ENCODE measurements at regions not wholly inside any gene's neighbourhood (a gene's known extent, or its start where the extent isn't known, plus 50 kb on each side); places are given as distances from the start of the nearest gene placed in this dataset.

DNA sequence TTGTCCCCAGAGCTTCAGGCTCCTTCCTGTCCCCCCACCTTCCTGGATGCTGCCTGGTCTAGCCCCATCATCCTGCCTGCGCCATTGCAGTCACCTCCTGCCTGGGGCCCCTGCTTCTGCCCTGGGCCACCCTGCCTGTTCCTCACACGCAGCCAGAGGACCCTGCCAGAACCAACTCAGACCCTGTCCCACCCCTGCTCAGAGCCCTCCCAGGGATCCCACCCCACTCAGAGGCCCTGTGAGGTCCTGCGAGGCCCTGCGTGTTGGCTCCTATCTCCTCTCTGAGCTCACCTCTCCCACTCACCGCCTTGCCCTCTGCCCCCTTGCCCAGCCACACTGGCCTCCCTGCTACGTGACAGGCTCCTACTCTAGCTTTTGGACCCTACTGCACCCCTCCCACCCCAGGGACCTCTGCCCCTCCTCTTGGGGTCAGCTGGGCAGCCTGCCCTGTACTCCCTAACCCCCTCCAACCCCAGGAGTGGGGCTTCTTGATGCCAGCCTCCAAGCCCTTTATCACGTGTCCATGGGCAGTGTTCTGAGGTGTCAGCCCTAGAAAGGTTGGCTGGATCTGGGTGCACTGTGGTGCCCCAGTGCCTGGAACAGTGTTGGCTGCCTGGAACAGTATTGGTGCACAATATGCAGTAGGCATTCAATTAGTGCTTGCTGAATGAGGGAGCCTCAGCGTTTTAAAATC lies 68.3 kb downstream of the CEBPB start:
- DNase-seq (ENCODE audit: low read depth), result no peak

DNA sequence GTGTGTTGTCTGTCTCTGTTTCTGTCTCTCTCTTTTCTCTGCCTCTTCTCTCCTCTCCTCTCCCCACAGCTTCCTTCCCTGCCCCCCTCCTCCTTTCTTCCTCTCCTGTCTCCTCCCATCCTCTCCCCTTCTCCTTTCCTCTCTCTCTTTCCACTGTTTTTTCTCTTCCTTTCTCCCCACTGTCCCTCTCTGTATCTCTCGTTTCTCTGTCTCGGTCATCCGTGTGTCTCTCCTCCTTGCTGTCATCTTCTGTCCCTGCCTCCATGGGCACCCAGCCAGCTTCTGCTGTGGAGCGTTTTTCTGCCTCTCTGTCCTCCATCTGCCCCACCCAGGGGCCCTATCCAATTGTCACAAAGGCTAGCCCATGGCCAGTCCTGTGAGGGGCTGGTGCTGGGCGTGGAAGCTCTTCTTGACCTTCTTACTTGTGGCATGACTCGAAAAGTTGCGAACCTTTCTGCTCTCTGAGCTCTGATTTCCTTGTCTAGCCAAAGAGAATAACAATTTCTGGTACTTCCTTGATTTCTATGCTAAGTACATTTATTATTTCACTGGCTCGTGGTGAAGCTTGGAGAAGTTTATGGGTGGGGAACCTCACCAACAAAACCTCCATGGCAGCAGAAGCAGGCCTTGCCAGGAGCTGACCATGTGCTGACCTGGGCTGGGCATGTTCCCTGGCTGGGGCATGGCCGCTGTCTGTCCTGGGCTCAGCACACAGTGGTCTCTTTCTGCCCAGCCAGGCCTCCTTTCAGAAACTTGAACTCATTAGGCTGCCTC lies 69.3 kb downstream of the CEBPB start:
- no peak for DNase-seq (ENCODE audit: low read depth)

DNA sequence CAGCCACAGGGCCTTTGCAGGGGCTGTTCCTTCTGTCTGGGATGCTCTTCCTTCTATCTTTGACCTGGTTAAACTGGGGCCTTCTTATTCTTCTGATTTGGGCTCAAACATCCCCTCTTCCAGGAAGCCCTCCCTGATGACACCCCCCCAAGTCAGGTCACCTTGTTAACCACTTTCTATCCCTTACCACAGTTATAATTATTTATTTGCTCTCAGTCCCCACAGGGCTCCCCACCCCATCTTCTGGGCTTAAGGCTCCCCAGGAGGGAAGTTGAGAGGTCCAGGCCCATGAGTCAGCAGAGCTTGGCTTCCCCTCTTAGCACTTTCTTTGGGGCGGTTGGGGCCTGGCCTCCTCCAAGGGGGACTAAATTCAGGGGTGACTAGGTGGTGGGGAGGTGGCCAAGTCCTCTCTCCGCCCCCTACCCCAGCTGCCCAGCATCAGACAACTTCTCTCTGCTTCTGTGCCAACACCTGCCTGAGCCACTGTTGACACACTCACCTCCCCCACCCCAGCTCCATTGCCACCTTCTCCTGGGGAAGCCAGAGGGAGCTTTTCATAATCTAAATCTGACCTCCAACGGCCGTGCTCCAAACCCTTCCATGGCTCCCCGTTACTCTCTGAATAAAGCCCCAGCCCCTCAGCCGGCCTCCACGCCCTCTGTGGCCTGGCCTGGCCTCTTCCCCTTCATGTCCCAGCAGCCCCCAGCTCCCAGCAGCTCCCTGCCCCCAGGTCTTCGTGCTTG lies 70.0 kb downstream of the CEBPB start:
- DNase-seq (ENCODE audit: low read depth), result no peak

DNA sequence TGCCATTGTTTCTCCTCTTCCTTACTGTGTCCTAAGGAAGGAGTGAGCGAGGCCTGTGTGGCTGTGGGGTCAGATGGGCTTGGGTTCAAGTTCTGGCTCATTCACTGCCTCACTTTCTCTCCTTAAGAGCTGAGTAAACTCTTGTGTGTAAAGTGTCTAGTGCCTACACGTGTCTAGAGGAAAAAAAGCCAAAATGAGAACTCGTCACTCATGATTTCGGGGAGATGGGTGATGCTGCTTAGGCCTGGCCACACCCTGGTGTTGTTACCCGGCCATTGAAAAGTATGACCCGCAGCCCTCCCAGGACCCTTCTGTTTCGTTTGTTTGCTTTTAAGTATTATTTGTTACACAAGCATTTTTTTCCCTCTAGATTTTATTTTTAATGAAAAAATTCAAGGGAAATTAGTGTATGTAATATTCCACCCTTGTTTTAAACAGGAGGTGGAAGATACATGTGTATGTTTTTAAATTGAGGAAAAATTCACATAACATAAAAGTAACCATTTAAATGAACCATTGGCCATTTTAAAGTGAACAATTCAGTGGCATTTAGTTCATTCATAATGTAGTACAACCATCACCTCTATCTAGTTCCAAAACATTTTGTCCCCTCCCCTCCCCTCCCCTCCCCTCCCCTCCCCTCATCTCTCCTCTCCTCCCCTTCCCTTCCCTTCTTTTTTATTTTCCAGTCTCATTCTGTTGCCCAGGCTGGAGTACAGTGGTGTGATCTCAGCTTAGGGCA lies 71.0 kb downstream of the CEBPB start:
- DNase-seq (ENCODE audit: low read depth), result no peak

DNA sequence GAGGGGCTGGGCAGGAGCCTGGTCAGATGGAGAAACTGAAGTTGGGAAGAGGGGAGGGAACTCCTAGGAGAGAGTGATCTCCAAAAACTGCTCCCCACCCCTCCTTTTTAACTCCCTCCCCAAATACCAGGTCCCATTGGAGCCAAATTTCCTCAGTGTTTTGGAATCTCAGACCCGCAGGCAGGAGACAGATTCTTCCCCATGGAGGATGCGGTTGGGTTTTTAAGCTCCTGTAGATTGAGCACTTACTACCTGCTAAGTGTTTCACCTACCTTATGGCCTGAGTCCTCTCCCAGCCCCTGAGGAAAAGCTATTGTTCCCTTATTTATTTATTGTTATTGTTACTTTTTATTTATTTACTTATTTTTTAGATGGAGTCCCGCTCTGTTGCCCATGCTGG lies 73.2 kb downstream of the CEBPB start:
- DNase-seq (ENCODE audit: low read depth), result no peak

DNA sequence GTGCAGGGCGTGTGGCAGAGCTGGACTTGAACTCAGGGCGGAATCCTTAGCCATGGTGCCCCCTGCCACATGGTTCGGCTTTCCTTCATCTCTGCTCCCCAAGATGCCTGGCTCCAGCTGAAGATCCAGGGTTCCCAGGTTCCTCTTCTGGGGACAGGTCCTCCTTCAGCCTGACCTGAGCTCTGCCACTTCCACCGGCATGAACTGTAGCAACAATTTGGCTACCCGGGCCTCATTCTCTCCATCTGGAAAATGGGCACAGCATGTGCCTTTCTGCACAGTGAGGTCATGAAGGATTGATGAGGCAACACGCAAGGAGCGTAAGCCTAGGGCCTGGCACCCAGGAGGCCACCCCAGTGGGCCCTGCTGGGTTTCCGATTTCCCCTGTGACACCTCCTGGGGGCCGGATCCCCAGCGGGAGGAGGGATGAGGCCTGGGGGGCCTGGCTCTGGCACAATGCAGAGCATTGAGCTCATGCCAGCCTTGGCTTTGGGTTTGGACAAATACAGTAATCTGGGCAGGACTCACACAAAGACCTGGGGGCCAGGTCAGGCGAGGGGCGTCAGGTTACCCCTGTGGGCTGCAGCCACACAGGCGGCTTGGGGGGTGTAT lies 74.0 kb downstream of the CEBPB start:
- no peak for DNase-seq (ENCODE audit: low read depth)

DNA sequence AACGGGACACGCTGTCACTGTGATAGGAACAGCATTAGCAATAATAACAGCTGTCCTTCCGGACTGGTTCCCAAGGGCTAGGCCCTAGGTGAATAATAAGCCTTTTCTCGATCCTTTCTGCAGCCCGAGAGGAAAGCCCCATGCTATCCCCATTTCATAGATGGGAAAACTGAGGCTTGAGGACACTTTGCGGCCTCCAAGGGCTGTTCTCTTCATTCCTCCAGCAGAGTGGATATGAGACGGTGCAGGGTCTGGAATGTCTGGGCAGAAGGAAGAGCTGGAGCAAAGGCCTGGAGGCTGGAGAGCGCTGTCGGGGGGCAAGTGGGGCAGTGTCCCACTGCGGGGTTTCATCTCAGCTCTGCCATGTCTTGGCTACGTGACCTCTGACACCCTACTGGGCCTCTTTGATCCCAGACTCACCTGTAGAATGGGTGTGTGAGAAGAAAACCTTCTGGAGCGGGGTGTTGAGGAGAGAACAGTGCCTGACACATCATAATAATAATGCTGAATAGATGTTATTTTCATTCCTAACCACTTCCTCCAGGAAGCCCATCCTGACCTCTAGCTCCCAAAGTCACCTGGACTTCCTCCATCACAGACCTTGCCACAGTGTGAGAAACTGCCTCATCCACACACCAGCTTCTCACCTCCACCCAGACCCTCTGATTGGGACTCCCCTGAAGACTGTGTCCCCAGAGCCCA lies 74.8 kb downstream of the CEBPB start:
- no peak for DNase-seq (ENCODE audit: low read depth)

DNA sequence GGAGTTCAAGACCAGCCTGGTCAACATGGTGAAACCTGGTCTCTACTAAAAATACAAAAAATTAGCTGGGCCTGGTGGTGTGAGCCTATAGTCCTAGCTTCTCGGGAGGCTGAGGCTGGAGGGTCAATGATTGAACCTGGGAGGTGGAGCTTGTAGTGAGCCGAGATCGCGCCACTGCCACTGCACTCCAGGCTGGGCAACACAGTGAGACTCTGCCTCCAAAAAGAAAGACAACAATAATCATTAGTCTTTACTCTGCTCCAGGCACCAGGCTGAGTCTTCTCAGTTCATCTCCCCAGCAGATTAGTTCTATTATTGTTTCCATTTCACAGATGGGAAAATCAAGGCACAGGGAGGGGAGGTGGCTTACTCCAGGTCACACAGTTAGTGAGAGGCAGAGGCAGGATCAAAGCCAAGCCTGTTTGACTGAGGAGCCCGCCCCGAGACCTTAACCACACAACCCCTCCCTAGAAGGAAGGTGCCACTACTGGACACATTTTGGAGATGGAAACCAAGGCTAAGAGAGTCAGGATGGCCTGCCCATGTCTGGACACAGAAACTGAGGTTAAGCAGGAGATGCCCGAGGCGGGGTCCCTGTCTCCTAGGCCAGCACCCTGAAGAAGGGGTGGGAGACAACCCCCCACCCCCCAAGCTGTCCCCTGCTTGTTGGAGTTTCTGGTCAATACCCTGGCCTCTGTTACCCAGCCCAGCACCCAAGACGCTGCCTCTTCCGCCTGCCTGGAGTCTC lies 75.8 kb downstream of the CEBPB start:
- DNase-seq (ENCODE audit: low read depth), result no peak

DNA sequence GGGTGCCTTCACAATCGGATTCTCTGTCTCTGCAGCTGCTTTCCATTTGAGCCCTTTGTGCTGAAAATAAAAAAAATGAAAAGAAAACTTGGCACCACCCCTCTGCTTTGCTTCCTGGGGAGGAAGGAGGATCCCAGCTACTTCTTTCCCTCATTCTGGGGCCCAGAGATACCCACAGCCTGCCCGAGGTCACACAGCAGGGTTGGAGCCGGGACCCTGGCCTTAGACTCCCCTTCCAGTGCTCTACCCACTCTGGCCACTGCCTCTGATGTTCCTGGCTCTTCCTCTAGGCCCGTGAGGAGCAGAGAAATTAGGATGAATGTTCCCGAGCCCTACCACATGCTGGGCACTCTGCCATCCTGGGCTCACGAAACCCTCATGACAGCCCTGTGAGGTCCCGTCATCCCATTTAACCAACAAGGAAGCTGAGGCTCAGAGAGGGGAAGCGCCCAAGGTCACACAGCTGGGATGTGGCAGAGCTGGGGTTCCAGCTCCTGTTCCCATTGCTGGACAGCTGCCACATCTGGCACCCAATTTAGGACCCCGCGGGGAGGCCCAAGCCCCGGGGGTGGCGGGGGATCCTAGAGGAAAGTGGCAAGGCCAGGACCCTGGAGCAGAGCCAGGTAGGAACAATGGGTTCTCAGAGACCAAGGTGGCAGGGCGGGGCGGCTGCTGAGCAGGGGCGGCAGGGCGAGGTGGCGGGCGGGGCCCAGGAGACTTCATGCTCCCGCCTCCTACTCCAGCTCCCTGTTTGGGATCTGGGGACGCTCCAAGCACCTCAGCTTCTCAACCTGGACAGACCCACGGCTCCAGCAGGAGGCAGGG lies 76.6 kb downstream of the CEBPB start:
- no peak for DNase-seq (ENCODE audit: low read depth)

DNA sequence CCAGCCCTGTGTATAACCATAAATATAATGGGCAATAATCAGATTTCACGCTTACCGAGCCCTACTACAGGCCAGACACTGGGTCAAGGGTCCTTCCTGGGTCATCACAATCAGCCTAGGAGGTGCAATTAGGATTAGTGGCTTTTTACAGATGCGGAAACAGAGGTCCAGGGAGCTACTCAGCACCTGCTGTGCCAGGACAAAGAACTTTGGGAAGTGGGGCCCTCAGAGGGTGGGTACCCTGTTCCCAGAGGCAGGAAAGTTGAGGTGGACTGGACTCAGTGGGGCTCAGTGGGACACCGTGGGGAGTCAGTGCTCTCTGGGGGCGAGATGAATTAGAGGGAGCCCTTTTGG lies 77.2 kb downstream of the CEBPB start:
- no peak for DNase-seq (ENCODE audit: low read depth)

DNA sequence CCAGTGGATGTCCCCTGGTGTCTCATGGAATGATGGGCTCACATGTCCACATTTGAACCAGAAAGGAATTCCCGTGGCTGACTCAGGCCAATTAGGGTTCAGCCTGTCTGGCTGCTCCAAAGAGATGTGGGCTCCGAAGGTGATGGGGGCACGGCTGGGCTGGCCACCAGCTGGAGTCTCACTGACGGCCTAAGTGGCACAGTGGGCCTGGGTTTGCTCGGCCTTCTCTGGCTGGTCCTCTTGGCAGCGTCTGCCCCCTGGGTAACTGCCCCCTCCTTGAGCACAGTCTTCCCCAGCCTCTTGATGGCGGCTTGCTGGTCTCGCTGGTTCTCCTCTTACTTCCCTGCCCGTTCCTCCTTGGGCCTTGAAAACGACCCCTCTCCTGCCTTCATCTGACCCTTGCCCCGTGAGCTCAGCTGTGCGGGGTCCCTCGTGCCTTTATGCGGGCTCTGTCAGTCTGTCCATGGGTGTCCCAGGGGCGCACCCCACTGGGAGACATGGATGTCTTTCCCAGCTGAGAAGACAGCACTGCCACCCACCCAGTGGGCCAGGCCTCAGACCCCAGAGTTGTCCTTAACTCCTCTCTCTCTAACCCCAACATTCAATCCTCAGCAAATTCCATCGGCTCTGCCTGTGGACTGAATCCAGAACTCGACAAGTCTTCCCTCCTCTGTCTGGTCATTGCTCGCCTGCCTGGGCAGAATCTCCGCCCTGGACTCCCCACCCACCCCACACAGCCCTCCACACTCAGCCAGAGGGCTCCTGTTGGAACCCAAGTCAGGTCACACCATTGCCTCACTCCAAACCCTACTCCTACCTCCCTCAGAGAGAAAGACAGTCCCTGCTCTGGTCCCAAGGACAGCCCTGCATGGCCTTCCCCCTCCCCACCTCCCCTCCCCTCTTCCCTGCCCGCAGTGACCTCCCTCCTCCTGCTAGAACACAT lies 78.7 kb downstream of the CEBPB start:
- DNase-seq (ENCODE audit: low read depth), result no peak

DNA sequence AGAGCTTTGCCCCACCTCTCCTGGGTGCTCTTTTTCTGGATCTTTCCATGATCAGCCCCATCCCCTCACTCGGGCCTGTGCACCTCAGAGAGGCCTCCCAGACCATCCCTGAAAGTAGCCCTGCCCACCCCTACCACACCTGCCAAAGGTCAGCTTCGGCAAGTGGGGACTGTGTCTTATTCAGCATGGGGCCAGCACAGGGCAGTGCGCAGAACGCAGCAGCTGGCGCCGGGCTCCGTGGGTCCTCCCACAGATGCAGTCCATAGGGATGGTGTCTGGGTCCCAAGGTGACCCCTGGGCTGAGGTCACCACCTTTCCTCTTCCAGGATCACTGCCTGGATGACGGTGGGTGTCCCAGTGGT lies 79.4 kb downstream of the CEBPB start:
- no peak for DNase-seq (ENCODE audit: low read depth)

DNA sequence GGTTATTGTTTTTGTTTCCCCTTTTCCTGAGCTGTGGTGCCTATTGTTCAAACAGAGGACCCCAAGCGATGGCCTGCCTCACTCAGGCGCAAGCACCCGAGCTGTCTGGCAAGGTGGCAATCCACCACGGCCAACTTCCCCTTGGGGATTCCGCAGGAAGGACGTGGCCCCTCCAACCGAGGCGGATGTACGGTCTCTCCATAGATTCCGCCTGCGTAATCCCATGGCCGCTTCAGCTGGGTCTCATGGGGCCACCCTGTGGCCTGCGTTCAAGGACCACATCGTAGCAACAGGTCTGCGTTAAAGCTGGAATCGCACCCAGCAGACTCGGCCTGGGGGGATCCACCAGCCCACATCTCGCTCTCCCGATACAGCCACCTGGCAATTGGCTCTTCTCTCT lies 79.9 kb downstream of the CEBPB start:
- DNase-seq (ENCODE audit: low read depth), result no peak

DNA sequence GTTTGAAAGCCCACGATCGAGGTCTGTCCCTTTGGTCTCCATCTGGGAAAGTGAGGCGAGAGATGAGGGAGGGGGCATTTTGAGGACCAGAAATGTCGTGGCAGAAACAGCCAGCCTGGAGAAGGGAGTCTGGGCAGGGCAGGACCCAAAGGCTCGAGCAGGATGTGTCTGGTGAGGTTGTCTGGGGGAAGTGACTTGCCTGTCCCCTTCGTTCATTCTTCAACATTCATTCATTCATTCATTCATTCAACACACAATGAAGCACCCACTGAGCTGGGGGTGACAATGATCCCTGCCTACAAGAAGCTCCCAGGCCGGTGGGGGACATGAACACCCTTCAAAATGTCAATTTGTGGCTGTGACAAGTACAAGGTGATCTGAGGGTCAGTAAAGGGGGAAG lies 80.5 kb downstream of the CEBPB start:
- DNase-seq (ENCODE audit: low read depth), result no peak

DNA sequence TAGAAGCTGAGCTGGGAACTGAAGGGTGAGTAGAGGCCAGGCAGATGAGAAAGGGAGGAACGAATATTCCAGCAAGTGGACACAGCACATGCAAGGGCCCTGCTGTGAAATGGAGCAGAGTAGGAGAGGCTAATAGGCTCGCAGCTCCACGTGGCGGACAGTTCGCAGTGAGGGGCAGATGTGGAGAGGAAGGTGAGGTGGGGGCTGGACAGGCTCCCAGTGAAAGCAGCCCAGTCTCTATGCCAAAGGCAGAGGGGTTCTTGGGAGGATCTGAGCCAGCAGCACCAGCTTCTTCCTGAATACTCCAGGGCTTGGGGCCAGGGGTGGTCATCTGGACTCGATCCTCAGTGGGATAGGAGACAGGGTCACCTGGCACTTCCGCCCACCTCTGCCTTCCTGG lies 81.0 kb downstream of the CEBPB start:
- DNase-seq (ENCODE audit: low read depth), result no peak

DNA sequence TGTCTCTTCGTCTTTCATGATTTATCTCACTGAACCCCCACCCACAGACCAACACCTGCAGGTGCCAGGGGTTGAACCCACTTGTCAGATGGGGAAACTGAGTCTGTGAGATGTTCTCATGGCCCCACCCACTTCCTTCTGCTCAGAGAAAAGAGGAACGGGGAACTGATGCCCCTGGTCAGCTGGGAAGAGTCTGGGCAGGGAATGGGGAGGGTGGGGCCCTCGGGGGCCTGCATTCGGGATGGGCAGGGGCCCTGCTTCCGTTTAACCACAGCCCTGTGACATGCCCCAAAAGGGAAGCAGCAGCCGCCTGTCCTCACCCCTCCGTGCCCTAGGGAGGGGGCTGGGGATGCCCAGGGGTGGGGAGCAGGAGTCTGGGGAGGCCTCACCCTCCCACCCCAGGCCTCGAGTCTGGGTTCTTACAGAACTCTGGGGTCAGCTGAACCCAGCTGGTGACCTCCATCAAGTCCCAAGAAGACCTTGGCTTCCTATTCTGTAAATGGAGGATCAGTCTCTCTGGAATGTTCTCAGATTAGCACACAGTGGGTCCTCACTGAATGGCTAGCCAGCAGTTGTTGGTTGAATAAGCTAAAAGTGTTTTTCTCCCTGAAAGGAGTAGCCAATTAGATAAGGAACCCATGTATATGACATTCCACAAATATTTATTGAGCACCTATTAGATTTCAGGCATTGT lies 81.5 kb downstream of the CEBPB start:
- DNase-seq (ENCODE audit: low read depth), result no peak

DNA sequence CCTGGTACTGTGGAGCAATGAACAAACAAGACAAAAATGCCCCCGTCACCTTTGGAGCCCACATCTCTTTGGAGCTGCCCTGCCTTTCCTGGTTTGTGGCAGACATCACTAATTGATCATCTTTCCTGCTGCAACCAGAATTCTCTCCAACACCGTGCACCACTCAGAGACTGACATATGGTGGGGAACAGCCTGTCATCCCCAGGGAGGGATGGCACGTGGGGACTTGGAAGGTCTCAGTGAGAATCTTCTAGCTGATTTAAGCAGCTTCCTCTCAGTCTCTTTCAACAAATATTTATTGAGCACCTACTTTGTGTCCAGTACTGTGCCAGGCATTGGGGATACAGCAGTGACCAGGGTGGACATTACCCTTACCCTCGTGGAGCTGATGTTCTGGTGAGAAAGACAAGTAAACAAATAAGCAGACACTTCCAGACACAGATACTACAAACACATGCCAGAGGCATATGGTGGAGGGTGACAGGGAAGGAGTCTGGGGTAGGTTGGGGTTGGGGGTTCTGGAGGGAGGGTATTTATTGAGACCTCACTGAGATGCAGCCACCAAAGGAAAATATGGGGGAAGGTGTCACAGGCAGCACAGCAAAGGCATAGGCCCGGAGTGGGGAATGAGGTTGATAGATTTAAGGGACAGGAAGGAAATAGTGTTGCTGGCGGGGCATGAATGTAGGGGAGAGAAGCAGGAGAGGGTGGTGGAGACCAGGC lies 82.3 kb downstream of the CEBPB start:
- no peak for DNase-seq (ENCODE audit: low read depth)

Data from stimulated activated CD8-positive, alpha-beta memory T cell treated with anti-CD3 and anti-CD28 coated beads, Interleukin-15, amount 100 ng/mL, for 24 hours (primary cell).